PC-9 (cell line): ENCODE measurements at regions not wholly inside any gene's neighbourhood (a gene's known extent, or its start where the extent isn't known, plus 50 kb on each side); places are given as distances from the start of the nearest gene placed in this dataset.

Experiments used
- BruUV-seq: library from RNA; stranded (reverse); fragments of 400-500 nt; replicated peaks from 2 replicates; lab custom pipeline; 2021; lab: Mats Ljungman, UMichigan
- CTCF ChIA-PET: fragments of 300-600 bp; sonication (Branson Sonifier 250); formaldehyde crosslinking; loops from one replicate; lab custom pipeline; 2022; ENCODE audit warnings: antibody characterized with exemption; lab: Charles Lee
- POLR2A ChIA-PET: fragments of 300-600 bp; sonication (Branson Sonifier 250); formaldehyde crosslinking; loops from one replicate; lab custom pipeline; 2022; ENCODE audit warnings: antibody characterized with exemption; ENCODE audit not compliant: unreplicated experiment; lab: Charles Lee
- DNase-seq, 2 experiments: peaks; one replicate each; pipeline versions ENCODE4 v3.0.0 to v3.0.0-alpha.2; 2015 to 2022; ENCODE audit warnings: mixed read lengths in 1 of 2
- H2AFZ ChIP-seq: fragments of 200-600 bp; sonication (generic); 2 replicates; pipeline ENCODE4 v1.8.1; 2017; ENCODE audit warnings: antibody characterized with exemption
- H3F3A ChIP-seq: fragments of 200-600 bp; sonication (generic); 2 replicates; pipeline ENCODE4 v1.8.1; 2017; ENCODE audit warnings: antibody characterized with exemption, mild to moderate bottlenecking, low read depth; ENCODE audit not compliant: insufficient read depth
- H3K27ac ChIP-seq: fragments of 200-600 bp; sonication (generic); 2 replicates; pipeline ENCODE4 v1.6.1; 2016; ENCODE audit warnings: mixed run types
- H3K27me3 ChIP-seq: fragments of 200-600 bp; sonication (generic); 2 replicates; pipeline ENCODE4 v1.6.1; 2016; ENCODE audit warnings: low read depth, mixed run types; ENCODE audit not compliant: insufficient read depth
- H3K36me3 ChIP-seq: fragments of 200-600 bp; sonication (generic); 2 replicates; pipeline ENCODE4 v1.6.1; 2016; ENCODE audit warnings: low read depth, mixed run types
- H3K4me1 ChIP-seq: fragments of 200-600 bp; sonication (generic); replicated peaks from 2 replicates; pipeline ENCODE4 v1.6.1; 2016; ENCODE audit warnings: mixed run types; ENCODE audit not compliant: insufficient read depth
- H3K4me2 ChIP-seq: fragments of 200-600 bp; sonication (generic); 2 replicates; pipeline ENCODE4 v1.6.1; 2017; ENCODE audit warnings: mixed run types
- H3K4me3 ChIP-seq: fragments of 200-600 bp; sonication (generic); 2 replicates; pipeline ENCODE4 v1.6.1; 2016; ENCODE audit warnings: mixed run types
- H3K79me2 ChIP-seq: fragments of 200-600 bp; sonication (generic); 2 replicates; pipeline ENCODE4 v1.6.1; 2017; ENCODE audit warnings: low read depth, mixed run types
- H3K9me2 ChIP-seq: fragments of 200-600 bp; sonication (generic); 2 replicates; pipeline ENCODE4 v1.8.1; 2017; ENCODE audit warnings: mild to moderate bottlenecking; ENCODE audit not compliant: insufficient read depth
- H3K9me3 ChIP-seq: fragments of 200-600 bp; sonication (generic); 2 replicates; pipeline ENCODE4 v1.8.1; 2016; ENCODE audit warnings: low read depth; ENCODE audit not compliant: insufficient read depth
- H4K20me1 ChIP-seq: fragments of 200-600 bp; sonication (generic); 2 replicates; pipeline ENCODE4 v1.8.1; 2017; ENCODE audit not compliant: insufficient read depth
- EZH2 ChIP-seq: fragments of 200-600 bp; sonication (generic); IDR thresholded peaks from 2 replicates; pipeline ENCODE4 v1.8.0; 2017; ENCODE audit warnings: antibody characterized with exemption, low read depth
- intact Hi-C: fragments of 100-400 bp; cut with micrococcal nuclease; formaldehyde crosslinking; loops from one replicate; pipeline ENCODE4 v1.10.0; 2022; ENCODE audit not compliant: unreplicated experiment
- TF ChIP-seq, protein P1 (sequence below): fragments of 200-600 bp; sonication (generic); conservative IDR thresholded peaks from 2 replicates; pipeline ENCODE4 v1.6.1; 2017; ENCODE audit warnings: mixed run types, antibody characterized with exemption, mild to moderate bottlenecking, moderate library complexity

DNA sequence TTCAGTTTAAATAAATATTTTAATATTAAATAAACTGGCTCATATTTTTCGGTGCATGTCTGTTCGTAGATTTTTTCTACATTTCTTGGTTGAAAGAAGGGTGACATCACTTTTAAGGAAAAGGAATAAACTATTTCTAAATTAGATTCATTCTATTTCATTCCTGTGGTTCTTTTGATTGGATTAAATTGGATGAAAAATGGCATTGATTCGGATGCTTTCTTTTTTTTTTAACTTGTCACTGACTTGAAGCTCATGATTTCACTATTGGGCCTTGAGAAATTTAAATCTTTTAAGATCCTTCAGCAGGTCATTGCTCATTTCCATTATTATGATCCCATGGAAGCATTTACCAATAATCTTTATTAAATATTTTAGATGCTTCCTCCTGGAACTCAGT lies 113.1 kb upstream of the RASSF8 start:
- no peaks in the 10 kb centered on the region for H3K4me1 ChIP-seq
- no peaks in the 10 kb centered on the region for H3F3A ChIP-seq
- H2AFZ ChIP-seq, result no peak overlapping the region
- H3K27me3 ChIP-seq, result no peaks in the 10 kb centered on the region
- POLR2A ChIA-PET, result no interaction called here
- CTCF ChIA-PET, result no interaction called here
- TF ChIP-seq, protein P1, sequence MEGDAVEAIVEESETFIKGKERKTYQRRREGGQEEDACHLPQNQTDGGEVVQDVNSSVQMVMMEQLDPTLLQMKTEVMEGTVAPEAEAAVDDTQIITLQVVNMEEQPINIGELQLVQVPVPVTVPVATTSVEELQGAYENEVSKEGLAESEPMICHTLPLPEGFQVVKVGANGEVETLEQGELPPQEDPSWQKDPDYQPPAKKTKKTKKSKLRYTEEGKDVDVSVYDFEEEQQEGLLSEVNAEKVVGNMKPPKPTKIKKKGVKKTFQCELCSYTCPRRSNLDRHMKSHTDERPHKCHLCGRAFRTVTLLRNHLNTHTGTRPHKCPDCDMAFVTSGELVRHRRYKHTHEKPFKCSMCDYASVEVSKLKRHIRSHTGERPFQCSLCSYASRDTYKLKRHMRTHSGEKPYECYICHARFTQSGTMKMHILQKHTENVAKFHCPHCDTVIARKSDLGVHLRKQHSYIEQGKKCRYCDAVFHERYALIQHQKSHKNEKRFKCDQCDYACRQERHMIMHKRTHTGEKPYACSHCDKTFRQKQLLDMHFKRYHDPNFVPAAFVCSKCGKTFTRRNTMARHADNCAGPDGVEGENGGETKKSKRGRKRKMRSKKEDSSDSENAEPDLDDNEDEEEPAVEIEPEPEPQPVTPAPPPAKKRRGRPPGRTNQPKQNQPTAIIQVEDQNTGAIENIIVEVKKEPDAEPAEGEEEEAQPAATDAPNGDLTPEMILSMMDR, result no peak
- no peak for TF ChIP-seq EZH2
- no peaks in the 10 kb centered on the region for H3K79me2 ChIP-seq
- no peaks in the 10 kb centered on the region for H3K9me3 ChIP-seq
- no peaks in the 10 kb centered on the region for H3K9me2 ChIP-seq
- no peaks in the 10 kb centered on the region for H4K20me1 ChIP-seq
- H3K36me3 ChIP-seq, result no peaks in the 10 kb centered on the region
- no peak overlapping the region for H3K27ac ChIP-seq
- DNase-seq, result no peak
- no peak overlapping the region for H3K4me3 ChIP-seq
- H3K4me2 ChIP-seq, result no peak overlapping the region
- BruUV-seq, result no TSS peak
- intact Hi-C loops, result no loop called here

DNA sequence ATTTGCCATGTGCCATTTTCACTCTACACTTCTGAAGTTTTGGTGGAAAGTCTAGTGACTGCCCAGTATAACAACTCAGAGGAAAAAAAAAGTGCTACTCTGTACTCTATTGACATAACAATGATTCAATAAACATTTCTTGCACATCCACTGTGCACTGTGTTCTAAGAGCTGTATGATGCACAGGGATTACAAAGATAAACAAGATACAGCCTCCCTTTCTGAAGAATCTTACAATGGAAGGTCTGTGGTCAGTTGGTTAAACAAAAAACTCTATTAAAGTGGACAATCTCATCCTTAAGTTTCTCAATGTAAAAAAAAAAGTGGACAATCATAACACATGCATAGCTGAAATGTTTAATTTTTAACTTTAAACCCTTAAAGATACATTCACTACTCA lies 105.7 kb upstream of the RASSF8 start:
- Histone ChIP-seq H3K9me2 (no peaks in the 10 kb centered on the region), H3K79me2 (no peaks in the 10 kb centered on the region), H3K27me3 (no peaks in the 10 kb centered on the region), H3K27ac (no peak overlapping the region), H4K20me1 (no peaks in the 10 kb centered on the region), H3F3A (no peaks in the 10 kb centered on the region), H3K36me3 (no peaks in the 10 kb centered on the region), H3K4me1 (no peaks in the 10 kb centered on the region), H3K9me3 (no peaks in the 10 kb centered on the region), H3K4me3 (no peak overlapping the region), H2AFZ (no peak overlapping the region), H3K4me2 (no peak overlapping the region)
- ChIA-PET POLR2A (no interaction called here), CTCF (interaction anchor here (0.6 kb wide), 1 partner anchor 177 kb away, joined by 9 read pairs; no protein-coding TSS in a partner anchor)
- DNase-seq, result peak in 1 of 2 experiments; percentile 60
- no TSS peak for BruUV-seq
- intact Hi-C loops, result no loop called here
- TF ChIP-seq, protein P1, result no peak
- TF ChIP-seq EZH2, result no peak

DNA sequence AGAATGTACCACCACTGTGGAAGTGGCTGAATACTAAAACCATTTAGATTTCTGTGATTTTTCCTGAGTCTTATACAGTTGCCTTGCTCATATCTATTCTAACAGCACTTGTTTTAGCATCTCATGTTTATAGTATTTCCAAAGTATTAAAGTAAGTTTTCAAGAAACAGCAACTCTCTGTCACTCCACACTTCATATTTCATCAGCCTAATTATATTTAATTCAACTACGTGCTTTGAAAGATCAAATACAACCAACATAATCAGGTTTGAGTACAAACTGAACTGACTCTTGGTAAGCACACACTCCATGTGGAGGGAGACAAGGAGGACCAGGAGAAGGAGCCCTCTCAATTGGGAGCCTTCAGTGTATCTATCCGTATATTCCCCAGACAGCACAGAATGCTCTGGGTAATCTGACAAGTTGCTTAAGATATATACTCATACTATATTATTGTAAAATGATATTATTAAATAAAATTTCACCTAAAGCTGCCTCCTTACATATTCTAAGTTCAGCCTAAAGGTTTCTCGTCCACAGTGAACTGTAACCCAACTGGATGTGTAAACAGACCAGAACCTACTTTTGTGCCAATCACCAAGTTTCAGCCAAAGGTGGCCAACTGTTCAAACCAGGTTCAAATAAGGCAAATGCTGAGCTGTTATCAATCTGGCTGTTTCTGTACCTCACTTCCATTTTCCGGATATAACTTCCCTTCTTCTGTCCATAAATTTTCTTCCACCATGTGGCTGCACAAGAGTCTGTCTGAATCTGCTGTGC lies 105.0 kb upstream of the RASSF8 start:
- no peaks in the 10 kb centered on the region for H3K4me1 ChIP-seq
- no peak overlapping the region for H3K27ac ChIP-seq
- POLR2A ChIA-PET, result no interaction called here
- BruUV-seq, result no TSS peak
- H3K9me2 ChIP-seq, result no peaks in the 10 kb centered on the region
- H3K9me3 ChIP-seq, result no peaks in the 10 kb centered on the region
- no peak overlapping the region for H2AFZ ChIP-seq
- intact Hi-C loops, result no loop called here
- H3K4me3 ChIP-seq, result no peak overlapping the region
- DNase-seq, result no peak
- H4K20me1 ChIP-seq, result no peaks in the 10 kb centered on the region
- no peak overlapping the region for H3K4me2 ChIP-seq
- no peaks in the 10 kb centered on the region for H3F3A ChIP-seq
- CTCF ChIA-PET, result no interaction called here
- H3K79me2 ChIP-seq, result no peaks in the 10 kb centered on the region
- H3K27me3 ChIP-seq, result no peaks in the 10 kb centered on the region
- TF ChIP-seq EZH2, result no peak
- TF ChIP-seq, protein P1, result no peak
- H3K36me3 ChIP-seq, result no peaks in the 10 kb centered on the region
